Lower lobe of right lung (tissue), 2 donors: ENCODE measurements at regions not wholly inside any gene's neighbourhood (a gene's known extent, or its start where the extent isn't known, plus 50 kb on each side); places are given as distances from the start of the nearest gene placed in this dataset.
A peak's percentile ranks its signal among the peaks of the same experiment; 100 is the strongest.

Source experiments
- ATAC-seq, 2 donors: fragments of 200-7000 bp; cut with Tn5 transposase; one replicate each; pipeline ENCODE4 v1.9.1; 2020 to 2022; ENCODE audit warnings: mild to moderate bottlenecking in 2 of 2, moderate library complexity in 2 of 2
- DNase-seq: peaks from one replicate; pipeline ENCODE4 v3.0.0-alpha.2; 2020
- H3K27ac ChIP-seq: fragments of 200-600 bp; one replicate; pipeline ENCODE4 v1.8.0; 2022
- H3K27me3 ChIP-seq: fragments of 200-600 bp; one replicate; pipeline ENCODE4 v1.8.0; 2022; ENCODE audit warnings: low read depth
- H3K36me3 ChIP-seq: fragments of 200-600 bp; one replicate; pipeline ENCODE4 v1.8.0; 2022; ENCODE audit warnings: mild to moderate bottlenecking
- H3K4me1 ChIP-seq: fragments of 200-600 bp; one replicate; pipeline ENCODE4 v1.8.0; 2022
- H3K4me3 ChIP-seq: fragments of 200-600 bp; one replicate; pipeline ENCODE4 v1.8.0; 2022; ENCODE audit warnings: mild to moderate bottlenecking
- H3K9me3 ChIP-seq: fragments of 200-600 bp; one replicate; pipeline ENCODE4 v1.8.0; 2022
- CTCF ChIP-seq: fragments of 200-600 bp; IDR thresholded peaks from one replicate; pipeline ENCODE4 v1.8.0; 2022; ENCODE audit warnings: antibody characterized with exemption, mild to moderate bottlenecking
- intact Hi-C: fragments of 100-400 bp; cut with DNase I; formaldehyde crosslinking; loops from one replicate; pipeline ENCODE4 v1.11.0; 2022
- donor health status: DM: no; HTN: yes; CAD: no; lungs with severe emphysema.

GRCh38 chr13:86792153-86792651, 879.0 kb upstream of the SLITRK5 start:
- intact Hi-C loops = no loop called here
- no peak for TF ChIP-seq CTCF

GRCh38 chr13:86795858-86796257, 875.3 kb upstream of the SLITRK5 start:
- Histone ChIP-seq H3K9me3 (peaks cover 3% of the 10 kb centered on the region), H3K4me3 (no peak overlapping the region), H3K27me3 (no peaks in the 10 kb centered on the region), H3K4me1 (no peaks in the 10 kb centered on the region), H3K36me3 (no peaks in the 10 kb centered on the region), H3K27ac (no peak overlapping the region)
- TF ChIP-seq CTCF = no peak
- ATAC-seq (no peak), DNase-seq (no peak)
- intact Hi-C loops = no loop called here

More at GRCh38 chr13:86792153-86792651, 879.0 kb upstream of the SLITRK5 start:
- no peak overlapping the region for H3K4me3 ChIP-seq
- no peaks in the 10 kb centered on the region for H3K27me3 ChIP-seq
- no peak overlapping the region for H3K27ac ChIP-seq
- peak; percentile 23 for DNase-seq
- ATAC-seq = peak in 1 of 2 donors; percentile 50
- peaks cover 3% of the 10 kb centered on the region for H3K9me3 ChIP-seq
- H3K4me1 ChIP-seq = no peaks in the 10 kb centered on the region
- no peaks in the 10 kb centered on the region for H3K36me3 ChIP-seq

GRCh38 chr13:86810361-86810760, 860.8 kb upstream of the SLITRK5 start:
- DNase-seq (no peak), ATAC-seq (no peak)
- no peak overlapping the region for H3K27ac ChIP-seq
- H3K27me3 ChIP-seq = no peaks in the 10 kb centered on the region
- H3K36me3 ChIP-seq = no peaks in the 10 kb centered on the region
- no peaks in the 10 kb centered on the region for H3K9me3 ChIP-seq
- intact Hi-C loops = no loop called here
- H3K4me3 ChIP-seq = no peak overlapping the region
- no peak for TF ChIP-seq CTCF
- no peaks in the 10 kb centered on the region for H3K4me1 ChIP-seq

GRCh38 chr13:86813198-86813597, 858.0 kb upstream of the SLITRK5 start:
- Histone ChIP-seq H3K9me3 (no peaks in the 10 kb centered on the region), H3K27me3 (no peaks in the 10 kb centered on the region), H3K4me1 (no peaks in the 10 kb centered on the region), H3K4me3 (no peak overlapping the region), H3K27ac (no peak overlapping the region), H3K36me3 (no peaks in the 10 kb centered on the region)
- DNase-seq (no peak), ATAC-seq (no peak)
- intact Hi-C loops = no loop called here
- no peak for TF ChIP-seq CTCF

- no peak for ATAC-seq
- no peaks in the 10 kb centered on the region for H3K36me3 ChIP-seq
Observed at GRCh38 chr13:86825410-86825809, 845.8 kb upstream of the SLITRK5 start.

More at GRCh38 chr13:86825410-86825809, 845.8 kb upstream of the SLITRK5 start:
- H3K9me3 ChIP-seq = no peaks in the 10 kb centered on the region
- no peaks in the 10 kb centered on the region for H3K27me3 ChIP-seq
- no peaks in the 10 kb centered on the region for H3K4me1 ChIP-seq
- TF ChIP-seq CTCF = no peak
- intact Hi-C loops = no loop called here
- no peak overlapping the region for H3K4me3 ChIP-seq
- no peak for DNase-seq
- H3K27ac ChIP-seq = no peak overlapping the region
